ENCODE measurements at regions not wholly inside any gene's neighbourhood (a gene's known extent, or its start where the extent isn't known, plus 50 kb on each side); places are given as distances from the start of the nearest gene placed in this dataset.
"Not testable (repeated sequence)": the region's sequence is repeated elsewhere in the genome, so short reads cannot be mapped to it uniquely, and the experiment has no call there.

DNA sequence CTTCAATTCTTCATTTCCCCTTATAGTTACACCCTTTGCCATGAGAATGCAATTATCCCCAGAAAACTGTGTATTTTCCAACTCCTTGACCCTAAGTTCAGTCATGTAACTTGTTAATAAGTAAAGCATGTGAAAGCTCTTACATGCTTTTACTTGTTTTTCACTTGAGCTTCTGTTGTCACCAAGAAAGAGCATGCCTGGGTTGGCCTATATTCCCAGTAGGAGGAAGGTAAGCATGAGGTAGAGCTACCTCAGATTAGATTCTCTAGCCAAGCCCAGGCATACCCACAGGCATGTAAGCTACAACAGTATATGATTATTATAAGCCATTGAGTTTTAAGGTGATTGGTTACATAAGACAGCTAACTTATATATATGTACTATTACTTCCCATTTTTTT lies 101.7 kb upstream of the SMLR1 start:
- Mint-ChIP-seq H3K4me3 (no peak overlapping the region), H3K27me3 (no peaks in the 10 kb centered on the region), H3K4me1 (peaks cover 11% of the 10 kb centered on the region), H3K27ac (no peak overlapping the region), H3K9me3 (no peaks in the 10 kb centered on the region), H3K36me3 (peaks cover 1% of the 10 kb centered on the region)

DNA sequence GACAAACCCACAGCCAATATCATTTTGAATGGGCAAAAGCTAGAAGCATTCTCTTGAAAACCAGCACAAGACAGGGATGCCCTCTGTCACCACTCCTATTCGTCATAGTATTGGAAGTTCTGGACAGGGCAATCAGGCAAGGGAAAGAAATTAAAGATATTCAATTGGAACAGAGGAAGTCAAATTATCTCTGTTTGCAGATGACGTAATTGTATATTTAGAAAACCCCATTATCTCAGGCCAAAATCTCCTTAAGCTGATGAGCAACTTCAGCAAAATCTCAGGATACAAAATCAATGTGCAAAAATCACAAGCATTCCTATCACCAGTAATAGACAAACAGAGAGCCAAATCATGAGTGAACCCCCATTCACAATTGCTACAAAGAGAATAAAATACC lies 99.1 kb upstream of the SMLR1 start:
- not testable (repeated sequence) for H3K27me3 Mint-ChIP-seq, H3K4me3 Mint-ChIP-seq, H3K9me3 Mint-ChIP-seq, H3K27ac Mint-ChIP-seq, H3K36me3 Mint-ChIP-seq
- H3K4me1 Mint-ChIP-seq: peaks cover 11% of the 10 kb centered on the region

DNA sequence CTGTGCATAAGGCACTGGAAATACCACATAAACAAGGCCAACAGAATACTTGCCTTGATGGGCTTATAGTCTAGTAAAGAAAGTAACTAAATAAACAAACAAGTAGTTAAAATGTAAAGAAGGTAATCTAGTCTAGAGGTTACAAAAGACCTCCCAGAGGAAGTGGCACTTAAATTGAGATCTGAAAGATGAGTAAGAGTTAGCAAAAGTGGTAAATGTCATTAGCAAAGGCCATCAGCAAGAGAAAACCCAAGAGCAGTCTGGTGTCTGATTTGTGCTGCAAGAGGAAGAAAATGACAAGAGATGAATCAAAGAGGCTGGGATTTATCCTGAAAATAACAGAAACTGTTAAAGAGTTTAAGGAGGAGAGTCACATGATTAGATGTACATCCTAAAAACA lies 96.6 kb upstream of the SMLR1 start:
- H3K27me3 Mint-ChIP-seq: peaks cover 2% of the 10 kb centered on the region
- no peaks in the 10 kb centered on the region for H3K4me1 Mint-ChIP-seq
- H3K9me3 Mint-ChIP-seq: no peaks in the 10 kb centered on the region
- H3K4me3 Mint-ChIP-seq: no peak overlapping the region
- no peak overlapping the region for H3K27ac Mint-ChIP-seq
- peaks cover 1% of the 10 kb centered on the region for H3K36me3 Mint-ChIP-seq

DNA sequence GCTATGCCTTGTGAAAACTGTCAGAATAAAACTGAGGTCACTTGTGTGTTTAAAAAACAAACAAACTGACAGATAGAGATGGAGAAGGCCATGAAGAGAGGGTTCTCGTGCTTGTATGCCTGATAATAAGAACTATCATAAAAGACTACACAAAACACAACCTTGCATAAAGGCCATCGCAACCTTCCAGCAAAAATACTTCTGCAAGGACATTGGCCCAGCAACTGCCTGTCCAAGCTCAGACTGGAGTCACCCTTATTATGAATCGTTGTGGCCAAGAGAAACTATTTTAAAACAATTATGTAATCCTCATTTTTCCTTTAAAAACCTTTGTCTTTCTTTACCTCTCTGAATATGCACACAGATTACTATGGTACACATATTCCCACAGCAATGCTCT lies 93.0 kb upstream of the SMLR1 start:
- H3K36me3 Mint-ChIP-seq: no peaks in the 10 kb centered on the region
- H3K4me1 Mint-ChIP-seq: no peaks in the 10 kb centered on the region

DNA sequence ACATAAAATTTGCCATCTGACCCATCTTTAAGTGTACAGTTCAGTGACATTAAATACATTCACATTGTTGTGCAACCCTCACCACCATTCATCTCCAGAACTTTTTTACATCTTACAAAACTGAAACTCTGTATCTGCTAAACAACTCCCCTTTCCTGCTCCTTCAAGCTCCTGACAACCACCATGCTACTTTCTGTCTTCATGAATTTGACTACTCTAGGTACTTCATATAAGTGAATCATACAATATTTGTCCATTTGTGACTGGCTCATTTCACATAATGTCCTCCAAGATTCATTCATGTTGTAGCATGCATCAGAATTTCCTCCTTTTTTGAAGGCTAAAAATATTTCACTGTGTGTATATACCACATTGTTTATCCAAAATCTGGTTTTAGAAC lies 86.9 kb upstream of the SMLR1 start:
- H3K27me3 Mint-ChIP-seq: peaks cover 5% of the 10 kb centered on the region
- no peaks in the 10 kb centered on the region for H3K9me3 Mint-ChIP-seq
- H3K27ac Mint-ChIP-seq: no peak overlapping the region
- H3K4me3 Mint-ChIP-seq: no peak overlapping the region
- H3K4me1 Mint-ChIP-seq: no peaks in the 10 kb centered on the region
- no peaks in the 10 kb centered on the region for H3K36me3 Mint-ChIP-seq

More for the DNA sequence above, 93.0 kb upstream of the SMLR1 start:
- Mint-ChIP-seq H3K4me3 (no peak overlapping the region), H3K27ac (no peak overlapping the region), H3K27me3 (peaks cover 3% of the 10 kb centered on the region), H3K9me3 (no peaks in the 10 kb centered on the region)

DNA sequence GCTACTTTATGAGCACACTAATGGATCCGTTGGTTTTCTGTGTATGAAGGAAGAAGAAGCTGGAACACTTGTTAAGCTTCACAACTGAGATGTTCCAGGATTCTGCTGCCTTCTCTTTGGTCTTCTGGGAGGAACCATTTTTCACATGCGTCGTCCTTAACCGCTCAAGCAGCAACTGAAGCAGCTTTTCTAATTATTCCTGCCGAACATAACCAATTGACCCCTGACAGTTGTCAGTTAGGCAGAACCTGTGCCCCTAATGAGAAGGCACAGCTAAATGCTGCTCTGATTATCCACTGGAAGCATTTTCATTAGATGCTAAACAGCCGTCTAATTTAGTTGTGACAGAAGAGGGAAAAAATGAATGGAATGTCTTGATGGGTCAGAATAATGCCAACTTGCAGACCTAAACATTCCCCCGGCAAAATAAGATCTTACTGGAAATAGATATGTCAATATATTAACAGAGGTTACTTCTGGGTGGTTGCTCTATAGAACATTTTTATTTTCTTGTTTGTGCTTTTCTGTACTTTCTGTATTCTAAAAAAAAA lies 85.0 kb upstream of the SMLR1 start:
- Mint-ChIP-seq H3K36me3 (no peaks in the 10 kb centered on the region), H3K9me3 (no peaks in the 10 kb centered on the region), H3K4me3 (no peak overlapping the region), H3K27me3 (peaks cover 5% of the 10 kb centered on the region), H3K27ac (no peak overlapping the region), H3K4me1 (no peaks in the 10 kb centered on the region)

DNA sequence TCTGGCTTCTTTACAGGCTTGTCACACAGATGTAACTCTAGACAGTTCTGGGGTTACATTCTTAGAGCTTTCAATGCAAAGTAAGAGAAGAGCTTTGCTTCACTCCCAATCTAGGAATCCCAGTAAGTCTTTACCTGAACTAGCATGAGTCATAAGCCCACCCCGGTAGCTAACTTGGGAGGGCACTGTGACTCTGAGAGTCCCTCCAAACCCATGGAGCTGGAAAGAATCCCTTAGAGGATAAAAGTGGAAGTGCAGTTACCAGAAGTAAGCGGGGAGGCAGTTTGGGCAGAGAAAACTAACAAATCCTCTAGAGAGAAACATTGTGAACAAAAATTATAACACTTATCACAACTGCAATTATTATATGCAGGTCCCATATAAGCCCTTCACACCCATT lies 84.0 kb upstream of the SMLR1 start:
- H3K4me3 Mint-ChIP-seq: no peak overlapping the region
- no peaks in the 10 kb centered on the region for H3K4me1 Mint-ChIP-seq
- peaks cover 5% of the 10 kb centered on the region for H3K27me3 Mint-ChIP-seq
- no peak overlapping the region for H3K27ac Mint-ChIP-seq
- H3K36me3 Mint-ChIP-seq: no peaks in the 10 kb centered on the region
- H3K9me3 Mint-ChIP-seq: no peaks in the 10 kb centered on the region

DNA sequence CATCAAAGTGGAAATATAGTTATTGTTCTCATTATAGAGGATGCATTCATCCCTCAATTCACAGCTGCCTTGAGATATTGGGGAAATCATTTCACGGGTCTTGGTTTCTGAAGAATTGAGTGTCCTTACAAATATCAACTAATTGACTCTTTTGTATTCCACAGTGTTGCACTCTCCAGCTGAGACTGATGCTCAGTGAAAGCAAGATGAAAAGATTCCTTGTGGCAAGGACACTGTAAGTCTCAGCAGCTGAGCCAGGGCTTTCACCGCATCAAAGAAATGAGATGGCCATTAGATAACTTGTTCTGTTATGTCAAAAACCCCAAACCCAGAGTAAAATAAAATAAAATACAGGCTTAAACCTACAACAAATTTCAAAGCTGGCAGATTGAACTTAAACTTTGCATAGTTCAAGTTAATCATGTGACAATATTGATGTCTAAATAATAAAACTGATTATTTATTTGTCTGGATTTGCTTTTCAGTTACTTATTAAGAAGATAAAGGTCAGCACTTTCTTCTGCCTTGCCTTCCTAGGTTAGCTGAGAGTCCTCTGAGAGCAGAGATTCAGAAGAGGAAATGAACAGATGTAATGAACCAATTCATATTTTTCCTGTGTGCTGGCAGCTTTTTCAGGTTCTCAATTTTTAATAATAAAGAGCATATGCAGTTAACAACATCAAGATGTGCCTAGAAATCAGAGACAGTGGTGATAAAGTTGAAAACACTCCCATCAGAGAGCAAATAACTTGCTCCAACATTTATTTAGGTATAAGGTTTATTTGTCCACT lies 82.4 kb upstream of the SMLR1 start:
- H3K9me3 Mint-ChIP-seq: no peaks in the 10 kb centered on the region
- H3K4me3 Mint-ChIP-seq: no peak overlapping the region
- H3K27ac Mint-ChIP-seq: no peak overlapping the region

DNA sequence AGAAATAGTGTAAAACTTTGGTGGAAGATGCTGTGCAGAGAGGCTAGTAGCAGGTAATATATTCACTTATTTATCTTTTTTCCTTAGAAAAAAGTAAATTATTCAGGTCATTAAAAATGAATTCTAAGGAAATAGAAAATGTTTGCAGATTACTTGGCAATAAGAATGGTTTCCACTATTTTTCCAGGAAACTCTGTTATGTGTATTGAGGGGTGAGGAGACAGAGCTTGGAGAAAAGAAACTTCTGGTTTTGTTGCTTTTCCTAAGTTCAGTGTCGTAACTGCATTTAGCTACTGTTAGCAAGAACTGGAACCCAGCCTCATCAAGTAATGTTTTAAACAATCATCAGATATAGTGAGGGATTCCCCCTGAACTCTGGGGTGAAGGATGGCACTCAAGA lies 79.2 kb upstream of the SMLR1 start:
- H3K36me3 Mint-ChIP-seq: no peaks in the 10 kb centered on the region
- H3K4me1 Mint-ChIP-seq: no peaks in the 10 kb centered on the region
- no peaks in the 10 kb centered on the region for H3K27me3 Mint-ChIP-seq
- H3K4me3 Mint-ChIP-seq: no peak overlapping the region
- H3K9me3 Mint-ChIP-seq: no peaks in the 10 kb centered on the region
- H3K27ac Mint-ChIP-seq: no peak overlapping the region

More for the DNA sequence above, 82.4 kb upstream of the SMLR1 start:
- Mint-ChIP-seq H3K36me3 (no peaks in the 10 kb centered on the region), H3K27me3 (peaks cover 3% of the 10 kb centered on the region), H3K4me1 (no peaks in the 10 kb centered on the region)

DNA sequence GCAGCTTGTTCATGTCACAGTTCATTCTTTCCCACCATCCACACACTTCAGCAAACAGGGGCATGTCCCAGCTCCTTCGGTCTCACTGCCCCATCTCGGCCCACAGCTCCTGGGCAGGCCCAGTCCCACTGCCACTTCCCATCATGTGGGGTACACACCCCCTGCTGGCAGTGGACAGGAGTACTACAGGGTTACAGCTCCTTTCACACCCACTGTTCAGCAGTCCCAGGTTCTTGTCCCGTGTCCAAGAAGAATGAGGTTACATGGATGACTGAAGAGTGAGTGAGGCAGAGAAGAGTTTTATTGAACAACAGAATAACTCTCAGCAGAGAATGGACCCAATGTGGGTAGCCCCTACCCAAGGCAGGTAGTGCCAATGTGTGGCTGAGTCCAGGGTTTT lies 77.8 kb upstream of the SMLR1 start:
- no peaks in the 10 kb centered on the region for H3K9me3 Mint-ChIP-seq
- H3K4me3 Mint-ChIP-seq: no peak overlapping the region
- no peaks in the 10 kb centered on the region for H3K27me3 Mint-ChIP-seq
- H3K27ac Mint-ChIP-seq: no peak overlapping the region
- no peaks in the 10 kb centered on the region for H3K36me3 Mint-ChIP-seq
- H3K4me1 Mint-ChIP-seq: no peaks in the 10 kb centered on the region

DNA sequence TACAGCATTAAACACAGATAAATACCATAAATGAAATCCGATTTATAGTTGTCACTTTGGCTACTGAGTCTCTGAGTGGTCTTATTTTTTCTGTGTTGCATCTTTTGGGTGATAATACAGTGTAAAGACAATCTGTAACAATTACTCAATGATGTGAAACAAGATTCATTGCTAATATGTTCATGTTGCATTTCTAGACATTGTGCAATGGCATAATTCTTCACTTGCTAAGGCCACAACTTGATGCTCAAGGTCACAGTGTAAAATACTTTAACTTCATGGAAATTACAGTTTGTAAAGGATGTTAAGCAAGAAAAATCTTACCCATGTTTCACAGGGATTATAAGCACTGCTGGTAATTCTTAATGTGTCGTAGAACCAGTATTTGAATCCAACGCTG lies 74.9 kb upstream of the SMLR1 start:
- Mint-ChIP-seq H3K27me3 (peaks cover 2% of the 10 kb centered on the region), H3K27ac (no peak overlapping the region), H3K36me3 (no peaks in the 10 kb centered on the region), H3K4me1 (no peaks in the 10 kb centered on the region), H3K4me3 (no peak overlapping the region), H3K9me3 (no peaks in the 10 kb centered on the region)

DNA sequence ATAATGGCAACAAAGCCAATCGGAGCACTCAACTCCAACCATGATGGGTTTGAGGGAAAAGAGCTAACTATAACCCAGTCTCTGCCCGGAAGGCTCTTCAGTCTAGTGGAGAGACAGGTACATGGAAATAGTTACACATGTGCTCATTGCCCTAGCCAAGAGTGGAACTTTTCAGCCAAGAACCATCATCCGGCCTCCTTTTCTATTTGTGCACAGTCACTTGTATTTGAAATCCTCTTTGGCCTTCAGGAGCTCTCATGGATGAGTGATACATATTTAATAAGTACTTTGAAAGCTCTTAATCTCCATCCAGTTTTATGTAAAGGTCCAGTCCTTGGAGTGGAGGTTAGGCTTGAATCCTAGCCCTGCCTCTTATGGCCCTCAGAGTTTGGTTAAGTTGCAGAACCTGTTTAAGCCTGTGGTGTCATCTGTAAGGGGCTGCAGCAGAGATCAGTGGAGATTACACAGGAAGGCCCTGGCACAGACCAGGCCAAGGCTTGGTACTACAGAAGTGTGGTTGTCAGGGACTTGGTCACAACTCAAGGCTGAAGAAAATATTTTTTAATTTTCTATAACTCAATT lies 72.3 kb upstream of the SMLR1 start:
- Mint-ChIP-seq H3K36me3 (peaks cover 1% of the 10 kb centered on the region), H3K27ac (no peak overlapping the region), H3K27me3 (peaks cover 2% of the 10 kb centered on the region), H3K9me3 (no peaks in the 10 kb centered on the region), H3K4me3 (no peak overlapping the region), H3K4me1 (no peaks in the 10 kb centered on the region)

DNA sequence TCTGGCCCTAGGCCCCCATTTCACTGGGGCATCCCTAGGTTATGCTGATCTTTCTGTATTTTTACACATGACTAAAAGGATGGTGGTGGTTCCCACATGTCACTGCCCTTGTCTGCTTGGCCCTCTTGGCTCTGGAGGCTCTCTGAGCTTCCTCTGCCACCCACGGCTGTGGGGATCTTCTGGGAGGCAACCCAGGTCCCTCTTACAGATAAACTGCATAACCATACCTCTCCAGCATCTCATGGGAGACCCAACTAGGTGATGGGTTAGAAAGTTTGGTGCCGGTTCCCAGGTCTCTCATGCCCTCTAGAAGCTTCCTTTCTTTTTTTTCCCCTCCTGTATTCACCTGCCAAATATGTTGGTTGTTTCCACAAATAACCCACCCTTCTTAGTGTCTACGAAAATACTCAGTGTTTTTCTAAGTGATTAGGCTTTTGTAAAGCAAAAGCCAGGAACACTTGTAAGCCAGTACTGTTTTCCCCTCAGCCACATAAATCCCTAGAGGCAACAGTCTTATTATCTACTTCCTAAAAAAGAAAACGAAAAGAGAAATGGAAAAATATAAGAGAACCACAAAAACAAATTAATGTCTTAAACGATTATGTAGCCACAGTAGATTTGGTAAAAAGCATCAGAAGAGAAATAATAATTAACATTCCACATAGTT lies 71.7 kb upstream of the SMLR1 start:
- Mint-ChIP-seq H3K36me3 (peaks cover 1% of the 10 kb centered on the region), H3K27me3 (peaks cover 2% of the 10 kb centered on the region), H3K4me3 (no peak overlapping the region), H3K9me3 (no peaks in the 10 kb centered on the region), H3K4me1 (no peaks in the 10 kb centered on the region), H3K27ac (no peak overlapping the region)

DNA sequence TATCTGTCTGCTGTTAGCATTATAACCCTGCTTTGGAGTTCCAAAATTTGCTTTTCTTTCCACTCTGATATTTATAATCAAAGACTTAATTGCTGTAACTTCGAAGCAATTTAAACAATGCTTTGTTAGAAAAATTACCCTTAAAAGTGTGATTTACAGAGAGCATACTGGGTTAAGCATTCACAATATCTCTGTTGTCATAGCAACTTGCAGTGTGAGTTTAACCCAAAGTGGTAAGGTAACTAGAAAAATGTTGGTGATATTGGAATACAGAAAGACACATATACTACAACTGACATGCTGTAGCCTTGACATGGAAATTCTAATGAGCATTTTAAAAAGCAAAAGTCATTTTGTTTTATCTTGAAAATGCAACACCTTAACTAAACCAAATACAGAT lies 70.4 kb upstream of the SMLR1 start:
- Mint-ChIP-seq H3K27ac (no peak overlapping the region), H3K36me3 (peaks cover 1% of the 10 kb centered on the region), H3K9me3 (no peaks in the 10 kb centered on the region), H3K4me3 (no peak overlapping the region), H3K27me3 (peaks cover 4% of the 10 kb centered on the region), H3K4me1 (no peaks in the 10 kb centered on the region)

DNA sequence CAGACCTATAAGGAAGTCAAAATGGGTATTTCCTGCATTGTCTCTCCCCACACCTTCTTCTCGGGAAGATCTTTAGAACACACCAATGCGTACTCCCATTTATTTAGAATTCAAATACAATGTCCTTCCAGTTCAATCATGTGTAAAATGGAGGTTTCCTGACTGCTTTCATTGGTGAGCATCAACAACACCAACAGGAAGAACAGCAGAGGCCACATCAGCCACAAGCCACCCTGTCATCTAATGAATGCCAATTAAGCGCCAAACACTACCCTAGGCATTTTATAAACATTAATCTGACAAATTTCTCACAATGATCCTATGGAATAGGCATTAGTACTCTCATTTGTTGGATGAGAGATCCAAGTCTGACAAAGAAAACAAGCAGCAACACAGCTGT lies 68.4 kb upstream of the SMLR1 start:
- no peak overlapping the region for H3K4me3 Mint-ChIP-seq
- no peaks in the 10 kb centered on the region for H3K4me1 Mint-ChIP-seq
- H3K36me3 Mint-ChIP-seq: peaks cover 1% of the 10 kb centered on the region
- no peaks in the 10 kb centered on the region for H3K9me3 Mint-ChIP-seq
- H3K27ac Mint-ChIP-seq: no peak overlapping the region
- H3K27me3 Mint-ChIP-seq: peaks cover 4% of the 10 kb centered on the region

DNA sequence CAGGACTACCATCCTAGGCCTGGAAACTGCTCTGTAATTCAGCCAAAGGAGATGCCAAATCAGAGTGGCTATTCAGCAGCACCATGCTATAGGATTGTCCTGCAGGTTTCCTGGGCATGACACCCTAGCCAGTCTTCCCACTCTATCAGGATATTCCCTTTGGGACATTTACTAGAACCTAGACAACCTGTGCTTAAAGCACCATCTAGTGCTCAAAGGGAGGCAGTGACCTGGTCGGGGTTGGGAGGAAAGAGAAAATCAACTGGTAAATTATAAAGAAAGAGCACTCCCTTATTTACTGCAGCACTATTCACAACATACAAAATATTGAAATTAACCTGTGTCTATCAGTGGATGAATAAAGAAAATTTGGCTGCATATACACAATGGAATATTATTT lies 67.2 kb upstream of the SMLR1 start:
- H3K27ac Mint-ChIP-seq: no peak overlapping the region
- no peaks in the 10 kb centered on the region for H3K9me3 Mint-ChIP-seq
- peaks cover 2% of the 10 kb centered on the region for H3K27me3 Mint-ChIP-seq
- H3K36me3 Mint-ChIP-seq: peaks cover 1% of the 10 kb centered on the region
- H3K4me1 Mint-ChIP-seq: no peaks in the 10 kb centered on the region
- no peak overlapping the region for H3K4me3 Mint-ChIP-seq
